HL-60 (cell line): ENCODE measurements at regions not wholly inside any gene's neighbourhood (a gene's known extent, or its start where the extent isn't known, plus 50 kb on each side); places are given as distances from the start of the nearest gene placed in this dataset.

ENCODE experiments used
- CTCF ChIP-seq: IDR thresholded peaks from one replicate; pipeline ENCODE4 v1.5.1; 2011; ENCODE audit warnings: low read length, control low read depth, inconsistent platforms; ENCODE audit not compliant: insufficient read depth
- POLR2AphosphoS5 ChIP-seq: IDR thresholded peaks from 2 replicates; pipeline ENCODE4 v1.6.1; 2012; ENCODE audit warnings: low read depth

GRCh38 chr13:65825039-65825438 lies 1405.1 kb downstream of the PCDH9 start:
- no peak for TF ChIP-seq CTCF
- TF ChIP-seq POLR2AphosphoS5: no peak
